Stromal cell of bone marrow (primary cell): ENCODE measurements at regions not wholly inside any gene's neighbourhood (a gene's known extent, or its start where the extent isn't known, plus 50 kb on each side); places are given as distances from the start of the nearest gene placed in this dataset.
A peak's percentile ranks its signal among the peaks of the same experiment; 100 is the strongest.
"Not testable (repeated sequence)": the region's sequence is repeated elsewhere in the genome, so short reads cannot be mapped to it uniquely, and the experiment has no call there.

Experiments
- DNase-seq: peaks from one replicate; pipeline ENCODE4 v3.0.0-alpha.2; 2012; ENCODE audit warnings: low read depth

DNA sequence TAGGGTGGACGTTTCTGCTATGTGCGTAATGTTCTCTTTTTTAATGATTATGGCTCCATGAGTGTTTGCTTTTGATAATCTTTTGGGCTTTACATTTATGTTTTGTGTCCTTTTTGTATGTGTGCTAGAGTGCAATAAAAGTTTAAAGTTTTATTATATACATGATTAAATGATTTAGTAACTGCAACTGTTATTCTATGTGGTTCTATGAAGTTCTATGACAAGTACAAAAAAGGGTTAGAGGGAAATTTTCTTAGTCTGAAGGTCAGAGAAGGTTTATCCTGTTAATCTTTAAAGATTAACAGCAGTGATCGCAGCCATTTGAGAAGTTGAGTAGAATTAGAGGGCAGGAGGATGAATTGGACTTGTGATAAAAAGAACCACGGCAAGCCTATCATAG is 386.4 kb upstream of the CHRM3 start:
- DNase-seq: no peak

DNA sequence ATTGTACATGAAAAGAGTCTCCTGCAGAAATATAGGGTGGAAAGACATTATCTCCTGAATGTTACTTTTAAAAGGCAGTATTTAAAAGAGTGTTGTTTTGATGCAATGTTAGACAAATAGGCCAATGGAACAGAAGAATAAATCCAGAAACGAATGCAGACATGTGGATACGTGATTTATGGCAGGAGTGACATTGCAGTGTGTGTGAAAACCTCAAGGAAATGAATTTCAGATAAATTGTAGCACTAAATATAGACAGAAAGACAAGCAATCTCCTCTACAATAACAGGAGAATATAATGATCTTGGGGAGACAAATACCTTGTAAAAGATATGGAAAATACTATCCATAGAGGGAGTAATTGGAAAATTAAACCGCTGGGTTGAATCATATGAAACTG is 387.8 kb upstream of the CHRM3 start:
- no peak for DNase-seq

DNA sequence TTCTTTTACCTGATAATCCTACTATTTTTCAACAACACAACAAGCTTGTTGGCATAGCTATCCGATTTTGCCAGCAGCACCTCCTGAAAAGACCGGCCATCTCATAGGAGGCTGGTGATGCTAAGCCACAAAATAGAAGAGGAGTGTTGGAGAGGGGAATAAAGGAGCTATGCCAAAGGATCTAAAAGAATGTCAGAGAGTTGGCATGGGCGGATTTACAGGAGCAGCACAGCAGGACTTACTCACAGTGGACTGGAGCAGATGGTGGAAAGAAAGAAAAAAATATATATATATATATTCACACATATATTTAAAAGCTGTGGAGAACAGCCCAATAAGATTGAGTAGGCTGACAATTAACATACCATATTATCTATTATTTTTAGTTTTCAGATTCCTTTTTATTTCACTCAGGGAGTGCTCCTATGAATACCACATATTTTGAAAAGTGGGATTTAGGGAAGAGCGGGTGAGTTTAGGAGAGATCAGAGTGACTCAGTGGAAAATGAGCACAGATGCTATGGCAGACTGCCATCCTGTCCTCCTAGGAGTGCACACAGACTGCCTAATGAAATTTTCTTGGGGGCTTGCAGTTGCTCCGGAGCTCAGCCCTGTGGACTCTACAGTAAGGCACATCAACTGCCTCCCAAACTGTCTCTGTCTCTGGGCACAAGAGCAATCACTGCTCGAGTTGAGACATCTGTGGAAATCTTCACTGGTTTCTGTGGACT is 394.4 kb upstream of the CHRM3 start:
- peak; percentile 25 for DNase-seq

DNA sequence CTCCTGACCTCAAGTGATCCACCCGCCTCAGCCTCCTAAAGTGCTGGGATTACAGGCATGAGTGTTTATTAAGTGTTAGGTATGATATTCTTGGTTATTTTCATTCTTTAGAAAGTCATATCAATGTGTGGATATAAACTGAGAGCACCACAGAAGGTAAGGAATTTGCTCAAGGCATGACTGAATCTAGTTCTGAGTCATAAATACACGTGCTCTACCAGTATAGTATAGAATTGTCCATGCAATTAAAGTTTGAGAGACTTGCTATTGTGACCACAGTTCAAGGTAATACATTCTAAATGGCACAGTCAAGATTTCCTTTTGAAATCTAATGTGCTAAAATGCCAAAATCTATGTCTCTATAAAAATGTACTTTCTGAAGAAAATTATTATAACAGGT is 401.1 kb upstream of the CHRM3 start:
- no peak for DNase-seq

DNA sequence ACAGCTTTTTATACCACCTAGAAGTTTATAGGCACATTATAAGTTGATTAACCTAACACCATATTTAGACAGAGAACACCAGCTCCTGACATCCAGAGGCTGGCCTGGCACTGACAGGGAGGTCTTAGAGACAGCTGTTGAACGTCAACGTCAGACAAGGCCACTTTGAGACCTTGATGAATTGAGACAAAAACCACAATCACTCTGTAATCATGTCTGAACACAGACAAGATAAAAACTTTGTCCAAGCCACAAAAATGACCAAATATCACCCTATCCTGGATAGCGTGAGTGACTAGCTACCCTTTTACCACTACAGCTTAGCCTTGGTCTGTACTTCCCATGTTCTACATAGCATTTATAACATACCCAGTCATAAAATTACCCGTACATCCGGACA is 403.6 kb upstream of the CHRM3 start:
- DNase-seq: no peak

DNA sequence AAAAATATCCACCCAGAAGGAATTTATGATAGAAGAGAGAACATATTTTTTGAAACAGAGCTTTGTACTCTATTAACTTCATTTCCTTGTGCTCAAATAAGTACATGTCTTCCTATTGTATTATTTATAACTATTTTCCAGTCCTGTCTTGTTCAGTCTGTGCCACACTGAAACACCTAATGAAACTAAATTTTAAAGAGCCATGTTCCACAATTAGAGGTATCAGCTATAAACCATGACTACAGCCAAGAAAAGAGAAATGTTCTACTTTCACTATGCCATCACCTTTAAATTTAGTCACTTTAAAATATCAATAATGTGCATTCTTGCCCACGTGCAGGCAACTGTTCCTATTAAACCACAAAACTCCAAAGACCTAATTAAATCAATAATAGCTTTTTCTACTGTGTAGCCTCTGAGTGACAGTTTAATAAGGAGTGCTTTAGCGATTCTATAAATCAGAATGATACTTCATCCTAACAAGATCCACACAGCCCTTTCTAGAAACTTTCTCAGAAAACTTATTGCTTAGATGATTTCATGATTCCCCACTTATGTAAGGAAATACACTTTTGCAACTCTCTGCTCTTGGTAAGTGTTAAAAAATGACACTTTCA is 404.9 kb upstream of the CHRM3 start:
- no peak for DNase-seq

DNA sequence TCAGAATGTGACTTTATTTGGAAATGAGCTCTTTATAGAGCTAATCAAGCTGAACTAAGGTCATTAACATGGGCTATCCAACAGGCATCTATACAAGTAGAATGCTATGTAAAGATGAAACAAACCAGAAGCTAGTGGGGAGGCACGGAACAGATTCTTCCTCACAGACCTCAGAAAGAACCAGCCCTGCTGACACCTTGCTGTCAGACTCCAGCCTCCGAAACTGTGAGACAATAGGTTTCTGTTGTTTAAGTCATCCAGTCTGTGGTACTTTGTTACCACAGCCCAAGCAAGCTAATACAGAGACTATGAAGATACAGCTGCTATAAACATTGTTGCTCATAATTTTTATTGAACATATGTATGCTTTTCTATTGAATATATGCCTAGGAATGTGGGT is 406.3 kb upstream of the CHRM3 start:
- no peak for DNase-seq

DNA sequence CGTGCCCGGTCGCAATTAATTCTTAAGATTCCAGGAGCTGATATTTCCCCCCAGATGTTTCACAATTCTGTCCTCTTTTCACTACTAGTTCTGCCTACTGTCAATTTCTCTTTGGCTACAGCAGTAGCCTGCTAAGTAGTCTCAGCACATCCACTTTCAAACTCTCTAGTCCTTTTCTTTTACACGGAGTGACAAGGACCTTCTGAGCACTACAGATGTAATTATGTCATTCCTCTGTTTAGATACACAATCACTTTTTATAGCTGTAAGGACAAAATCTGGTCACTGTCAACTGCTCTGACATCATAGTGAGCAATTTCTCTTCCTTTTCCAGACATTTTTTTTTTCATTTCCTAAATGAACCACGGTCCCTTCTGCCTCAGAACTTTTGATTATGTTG is 421.7 kb upstream of the CHRM3 start:
- no peak for DNase-seq

DNA sequence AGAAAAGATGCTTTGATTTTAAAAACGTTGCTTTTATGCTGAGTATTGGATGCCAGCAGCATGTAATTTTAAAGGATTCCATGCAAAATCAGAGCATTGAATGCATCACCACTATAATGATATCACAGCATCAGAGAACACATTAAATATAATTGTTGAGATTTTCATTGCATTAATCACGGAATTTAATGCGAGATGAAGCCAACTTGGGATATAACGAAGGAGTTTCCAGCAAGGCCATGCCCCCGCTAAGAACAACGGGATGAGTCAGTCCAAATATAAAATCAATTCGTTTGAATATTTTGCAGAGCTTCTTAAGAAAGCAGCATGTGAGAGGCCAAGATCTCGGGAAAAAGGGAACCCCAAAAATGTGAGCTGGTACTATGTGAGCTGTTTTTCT is 423.4 kb upstream of the CHRM3 start:
- no peak for DNase-seq

DNA sequence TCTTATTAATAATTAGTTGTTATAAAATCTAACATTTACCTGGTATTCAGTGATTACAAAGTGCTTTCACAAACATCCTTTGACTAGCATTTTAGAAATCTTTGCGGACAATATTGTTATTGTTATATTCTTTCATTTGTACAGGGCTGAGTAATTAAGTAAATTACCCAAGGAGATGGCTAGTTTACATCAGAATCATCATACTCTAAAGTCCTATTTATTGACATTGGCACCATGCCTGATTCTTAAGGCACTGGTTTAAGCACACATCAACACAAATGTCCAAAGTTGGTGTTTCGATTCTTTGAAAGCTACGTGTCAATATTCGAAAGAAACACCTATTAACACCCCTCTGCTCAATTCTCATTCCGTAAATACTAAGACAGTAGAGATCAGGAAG is 424.6 kb upstream of the CHRM3 start:
- no peak for DNase-seq

DNA sequence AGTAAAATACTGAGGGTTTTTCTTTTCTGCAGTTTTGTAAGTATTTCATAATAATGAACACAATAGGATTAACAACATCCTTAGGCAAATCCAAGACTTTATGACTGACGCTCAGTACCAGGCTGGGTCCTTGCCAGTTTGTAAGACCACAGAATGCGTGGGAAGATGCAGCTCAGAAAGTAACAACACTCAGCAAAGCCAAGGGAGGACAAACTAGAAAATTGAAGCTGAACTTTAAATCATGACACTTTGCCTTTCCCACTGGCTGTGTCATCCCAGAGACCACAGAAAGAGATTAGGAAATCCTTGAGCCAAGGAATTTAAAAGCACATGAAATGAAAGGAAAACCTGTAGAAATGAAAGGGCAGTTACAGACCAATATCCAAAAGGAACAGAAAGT is 426.3 kb upstream of the CHRM3 start:
- DNase-seq: peak; percentile 81

DNA sequence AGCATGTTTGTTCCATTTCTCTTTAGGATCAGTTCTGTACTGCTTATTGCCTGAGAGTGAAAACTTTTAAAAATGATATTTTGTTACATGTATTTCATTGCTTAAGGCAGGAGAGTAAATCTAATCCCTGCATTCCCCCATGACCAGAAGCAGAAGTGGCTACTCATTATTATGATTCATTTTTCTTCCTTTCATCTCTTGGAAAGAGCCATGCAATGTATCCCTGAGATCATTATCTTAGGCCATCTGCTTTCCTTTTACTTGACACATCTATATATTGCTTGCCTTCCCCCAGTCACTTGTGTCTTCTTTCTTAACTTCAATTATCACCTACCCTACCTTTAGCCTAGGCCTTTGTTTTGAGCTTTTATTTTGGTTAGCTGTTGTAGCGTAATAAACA is 430.4 kb upstream of the CHRM3 start:
- no peak for DNase-seq

DNA sequence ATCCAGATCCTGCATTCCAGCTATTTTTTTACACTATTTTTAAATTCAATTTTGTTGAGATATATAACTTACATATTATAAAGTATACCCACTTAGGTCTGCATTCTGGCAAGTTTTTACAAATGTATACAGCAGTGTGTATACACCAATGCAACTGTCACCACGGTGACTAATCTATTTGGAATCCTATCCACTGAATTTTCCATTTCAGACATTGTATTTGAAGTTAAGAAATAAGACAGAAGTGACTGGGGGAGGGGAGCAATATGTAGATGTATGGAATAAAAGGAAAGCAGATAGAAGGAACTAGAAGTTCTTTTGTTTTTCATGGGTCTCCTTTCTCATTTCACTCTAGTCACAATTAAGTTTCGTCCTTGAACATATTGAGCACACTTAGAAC is 431.5 kb upstream of the CHRM3 start:
- no peak for DNase-seq

DNA sequence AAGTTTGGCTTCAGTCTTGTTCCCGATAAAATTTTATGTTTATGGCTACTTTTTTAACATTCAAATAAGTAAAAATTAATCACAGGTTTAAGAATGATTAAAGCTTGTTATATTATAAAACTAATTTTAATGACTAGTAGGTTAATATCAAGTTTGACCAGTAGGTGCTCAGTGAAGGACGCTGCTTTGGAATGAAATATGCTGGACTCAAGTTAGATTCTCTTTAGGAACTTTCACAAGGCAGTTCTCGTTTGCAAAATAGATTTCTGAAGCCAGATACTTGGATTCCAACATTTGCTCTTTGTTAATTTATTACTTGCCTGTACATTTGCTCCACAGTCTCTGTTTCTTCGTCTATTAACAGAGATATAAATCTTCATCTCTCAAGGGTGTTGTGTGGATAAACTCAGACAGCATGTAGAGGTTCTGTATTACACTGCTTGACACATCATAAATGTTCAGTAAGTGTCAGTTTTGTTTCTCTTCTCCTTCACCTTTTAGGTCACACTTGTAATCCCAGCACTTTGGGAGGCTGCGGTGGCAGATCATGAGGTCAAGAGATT is 432.8 kb upstream of the CHRM3 start:
- no peak for DNase-seq

DNA sequence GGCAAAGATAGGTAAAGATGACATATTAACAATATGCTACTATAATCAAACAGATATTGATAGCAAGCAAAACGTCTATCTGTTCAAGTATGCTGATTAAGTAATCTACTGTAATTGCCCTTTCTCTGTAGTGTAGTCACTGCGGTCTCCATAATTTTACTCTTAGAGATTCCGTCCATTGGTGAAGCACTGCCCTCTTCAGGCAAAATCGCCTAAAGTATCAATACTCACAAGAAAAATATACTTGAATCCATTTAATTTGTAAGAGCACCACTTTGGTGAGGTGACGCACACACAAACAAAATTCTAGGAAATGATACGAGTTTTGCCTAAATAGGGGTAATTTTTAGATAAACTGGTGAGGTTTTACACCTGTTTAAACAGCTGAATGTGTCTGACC is 434.6 kb upstream of the CHRM3 start:
- peak; percentile 43 for DNase-seq

DNA sequence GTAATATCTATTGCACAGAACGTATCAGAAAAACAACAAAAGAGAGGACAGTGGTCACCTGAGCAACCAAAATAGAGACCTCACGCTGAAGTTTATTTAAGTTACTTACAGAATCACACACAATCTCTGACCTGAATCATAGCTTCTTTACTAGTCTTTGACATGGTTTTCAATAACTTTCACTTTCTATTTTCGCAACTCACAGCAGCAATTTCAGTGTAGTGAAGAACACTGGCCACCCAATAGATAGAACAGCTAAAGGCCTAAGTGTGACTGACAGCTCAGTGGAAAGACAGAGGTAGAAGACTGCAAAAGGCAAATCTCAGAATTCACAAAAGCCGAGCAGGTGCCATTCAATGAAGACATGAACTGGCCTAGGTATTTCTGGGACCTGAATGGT is 435.6 kb upstream of the CHRM3 start:
- peak; percentile 19 for DNase-seq

DNA sequence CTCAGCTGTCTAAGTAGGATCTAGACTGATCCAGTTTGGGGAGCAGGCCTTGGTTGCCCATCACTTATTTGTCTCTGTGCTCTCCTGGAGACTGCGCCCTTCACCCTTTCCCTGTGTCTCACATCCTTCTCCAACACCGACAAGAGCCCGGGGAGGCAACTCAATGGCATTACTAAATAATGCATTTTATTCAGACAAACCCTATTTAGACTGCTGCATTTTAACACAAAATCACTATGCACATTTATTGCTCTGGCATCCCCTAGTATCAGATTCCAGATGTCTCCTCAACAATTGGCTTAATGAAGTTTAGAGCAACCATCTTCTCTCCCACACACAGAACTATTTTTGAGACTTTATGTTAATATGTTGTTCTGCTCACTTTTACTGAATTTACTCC is 436.4 kb upstream of the CHRM3 start:
- DNase-seq: no peak

DNA sequence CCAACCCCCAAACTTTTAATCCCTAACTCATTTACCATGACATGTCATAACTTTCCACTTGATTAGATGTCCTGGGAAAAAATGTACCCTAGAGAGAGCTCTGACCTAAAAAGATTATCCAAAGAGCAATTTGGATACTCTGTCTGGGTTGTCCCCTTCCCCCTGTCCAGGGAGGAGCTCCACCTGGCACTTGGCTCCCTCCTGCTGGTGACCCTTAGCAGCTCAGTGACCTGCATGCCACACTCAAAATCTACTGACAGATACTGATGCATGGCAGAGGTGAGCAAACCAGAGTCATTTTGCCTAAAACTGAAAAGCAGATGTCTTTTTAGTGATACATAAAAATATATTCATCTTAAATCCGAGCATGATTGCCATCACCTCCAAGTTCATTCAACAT is 442.3 kb upstream of the CHRM3 start:
- no peak for DNase-seq

DNA sequence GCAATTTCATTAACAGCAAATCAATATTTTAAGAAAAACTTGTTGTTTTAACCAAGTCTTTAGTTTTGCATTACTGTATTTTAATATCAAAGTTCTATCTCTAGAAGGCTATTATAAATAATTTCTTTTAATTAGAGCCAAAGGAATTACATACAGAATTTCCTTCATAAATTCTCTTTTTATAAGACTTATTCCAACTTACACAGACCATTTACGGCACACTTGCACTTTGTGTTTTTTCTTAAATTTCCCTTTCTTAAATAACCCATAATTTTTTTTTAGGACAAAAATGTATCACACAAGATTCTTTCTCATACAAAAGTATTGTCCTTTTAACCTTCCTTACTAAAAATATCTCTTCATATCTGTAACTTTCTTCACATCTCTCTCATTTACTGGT is 458.5 kb upstream of the CHRM3 start:
- DNase-seq: no peak

DNA sequence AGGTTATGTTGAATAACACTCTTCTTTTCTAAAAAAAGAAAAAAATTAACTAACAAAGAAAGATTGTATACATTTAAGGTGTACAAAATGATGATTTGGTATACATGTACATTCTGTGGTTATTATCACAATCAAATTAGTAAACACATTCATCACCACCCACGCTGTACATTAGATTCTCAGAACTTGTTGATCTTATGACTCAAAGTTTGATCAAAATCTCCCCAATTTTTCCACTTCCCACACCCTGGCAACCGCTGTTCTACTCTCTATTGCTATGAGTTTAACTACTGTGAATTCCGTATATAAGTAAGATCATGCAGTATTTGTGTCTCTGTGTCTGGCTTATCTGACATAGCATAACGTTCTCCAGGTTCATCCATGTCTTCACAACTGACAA is 469.5 kb upstream of the CHRM3 start:
- no peak for DNase-seq

DNA sequence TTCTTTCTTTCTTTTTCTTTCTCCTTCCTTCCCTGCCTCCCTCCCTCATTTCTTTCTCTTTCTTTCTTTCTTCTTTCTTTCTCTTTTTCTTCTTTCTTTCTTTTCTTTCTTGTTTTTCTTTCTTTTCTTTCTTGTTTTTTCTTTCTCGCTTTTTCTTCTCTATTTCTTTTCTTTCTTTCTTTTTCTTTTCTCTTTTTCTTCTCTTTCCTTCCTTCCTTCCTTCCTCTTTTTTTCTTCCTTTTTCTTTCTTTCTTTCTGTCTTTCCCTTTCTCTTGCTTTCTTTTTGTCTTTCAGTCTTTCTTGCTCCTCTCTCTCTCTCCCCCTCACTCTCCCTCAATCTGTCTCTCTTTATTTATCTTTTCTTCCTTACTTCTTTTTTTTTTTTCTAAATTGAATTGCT is 472.0 kb upstream of the CHRM3 start:
- DNase-seq: no peak

DNA sequence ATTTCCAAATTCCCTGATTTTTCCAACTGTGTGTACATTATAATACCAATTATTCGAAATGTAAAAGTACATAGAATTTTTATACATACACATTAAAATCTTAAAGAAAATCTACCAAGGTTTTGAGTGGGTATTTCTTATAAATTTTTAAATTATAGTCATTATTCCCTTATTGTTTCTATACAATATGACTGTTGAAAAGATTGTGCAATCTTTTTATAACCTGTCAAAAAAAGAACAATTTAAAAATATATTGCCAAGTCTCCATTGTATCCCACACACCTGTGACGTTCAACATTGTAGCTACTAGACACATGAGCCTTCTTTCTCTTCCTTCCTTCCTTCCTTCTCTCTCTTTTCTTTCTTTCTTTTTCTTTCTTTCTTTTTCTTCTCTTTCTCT is 473.2 kb upstream of the CHRM3 start:
- no peak for DNase-seq

DNA sequence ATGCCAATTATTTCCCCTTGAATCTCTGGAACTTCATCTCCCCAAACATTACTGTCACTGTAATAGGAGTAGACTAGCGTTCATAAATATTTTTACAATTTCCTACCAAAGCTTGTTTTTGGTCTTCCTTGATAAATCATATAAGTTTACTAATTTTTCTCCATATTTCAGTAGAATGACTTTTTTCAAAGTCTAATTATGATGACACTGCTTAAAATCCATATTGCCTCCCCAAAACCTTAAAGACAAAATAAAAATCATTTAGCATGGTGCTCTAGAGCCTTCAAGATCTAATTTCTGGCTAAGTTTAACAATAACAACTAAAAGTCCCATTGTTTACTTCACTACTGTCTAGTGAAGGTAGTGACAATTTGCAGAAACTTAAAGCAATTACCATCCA is 474.2 kb upstream of the CHRM3 start:
- no peak for DNase-seq

DNA sequence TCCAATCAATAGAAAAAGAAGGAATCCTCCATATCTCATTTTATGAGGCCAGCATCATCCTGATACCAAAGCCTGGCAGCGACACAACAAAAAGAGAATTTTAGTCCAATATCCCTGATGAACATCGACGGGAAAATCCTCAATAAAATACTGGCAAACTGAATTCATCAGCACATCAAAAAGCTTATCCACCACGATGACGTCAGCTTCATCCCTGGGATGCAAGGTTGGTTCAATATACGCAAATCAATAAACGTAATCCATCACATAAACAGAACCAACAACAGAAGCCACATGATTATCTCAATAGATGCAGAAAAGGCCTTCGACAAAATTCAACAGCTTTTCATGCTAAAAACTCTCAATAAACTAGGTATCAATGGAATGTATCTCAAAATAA is 483.6 kb upstream of the CHRM3 start:
- not testable (repeated sequence) for DNase-seq
